Left colon (tissue), 2 donors: ENCODE measurements at regions not wholly inside any gene's neighbourhood (a gene's known extent, or its start where the extent isn't known, plus 50 kb on each side); places are given as distances from the start of the nearest gene placed in this dataset.

ENCODE experiments used
- ATAC-seq: fragments of 200-7000 bp; cut with Tn5 transposase; one replicate; pipeline ENCODE4 v1.9.1; 2020; ENCODE audit warnings: mild to moderate bottlenecking, moderate library complexity
- DNase-seq, 2 donors: peaks; one replicate each; pipeline ENCODE4 v3.0.0-alpha.2; 2020
- intact Hi-C, 2 donors: fragments of 100-400 bp; cut with DNase I in 1 of 2; cut with micrococcal nuclease in 1 of 2; formaldehyde crosslinking; loops; one replicate each; pipeline versions ENCODE4 v1.11.2 to v1.14.0; 2022; cut with DNase I, micrococcal nuclease
- donor health status: DM: no; HTN: no; CAD: no.
- donor health status: DM: yes; HTN: yes; CAD: no.

DNA sequence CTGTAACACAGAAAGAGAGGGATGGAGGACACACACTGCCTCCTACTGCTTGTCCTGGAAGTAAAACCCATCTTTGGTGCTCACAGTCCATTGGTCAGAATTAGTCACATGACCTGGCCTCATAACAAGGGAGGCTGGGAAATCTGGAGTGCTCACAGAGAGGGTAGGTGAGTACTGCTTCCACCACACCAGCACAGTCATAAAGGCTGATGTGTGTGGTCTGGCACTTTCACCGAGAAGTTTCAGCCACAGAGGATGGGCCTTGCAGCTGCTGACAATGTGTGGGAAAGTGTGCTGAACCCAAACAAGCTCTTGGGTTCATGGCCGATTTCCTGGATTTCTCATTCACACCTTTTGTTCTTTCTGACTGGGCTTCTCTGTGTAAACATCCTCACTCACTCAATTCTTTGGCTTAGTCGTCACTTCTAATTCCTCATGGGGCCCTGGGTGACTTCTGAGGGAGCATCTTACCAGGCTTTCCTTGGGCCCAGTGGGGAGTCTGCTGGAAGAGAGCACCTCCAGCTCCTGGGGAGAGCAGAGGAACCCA lies 100.7 kb downstream of the ASB7 start:
- DNase-seq: no peak
- intact Hi-C loops: no loop called here
- ATAC-seq: no peak

DNA sequence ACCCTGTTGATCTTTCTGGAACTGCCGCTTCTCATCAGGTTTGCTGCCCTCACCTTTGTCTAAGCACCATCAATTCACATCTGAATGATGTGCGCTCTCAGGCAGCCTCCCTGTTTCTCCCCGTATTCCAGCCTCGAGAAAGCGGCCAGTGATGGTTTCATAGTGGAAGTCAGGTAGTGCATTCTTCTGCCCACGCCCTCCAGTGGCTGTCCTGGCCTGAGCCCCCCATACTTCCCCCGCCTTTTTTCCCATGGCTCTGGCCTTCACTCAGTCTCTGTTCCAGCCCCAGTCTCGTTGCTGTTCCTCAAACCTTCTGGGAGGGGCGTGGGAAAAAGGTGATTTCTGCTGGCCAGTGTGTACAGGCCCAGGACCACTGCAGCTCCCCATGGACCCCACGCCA lies 101.3 kb downstream of the ASB7 start:
- ATAC-seq (no peak), DNase-seq (no peak)
- intact Hi-C loops: no loop called here

DNA sequence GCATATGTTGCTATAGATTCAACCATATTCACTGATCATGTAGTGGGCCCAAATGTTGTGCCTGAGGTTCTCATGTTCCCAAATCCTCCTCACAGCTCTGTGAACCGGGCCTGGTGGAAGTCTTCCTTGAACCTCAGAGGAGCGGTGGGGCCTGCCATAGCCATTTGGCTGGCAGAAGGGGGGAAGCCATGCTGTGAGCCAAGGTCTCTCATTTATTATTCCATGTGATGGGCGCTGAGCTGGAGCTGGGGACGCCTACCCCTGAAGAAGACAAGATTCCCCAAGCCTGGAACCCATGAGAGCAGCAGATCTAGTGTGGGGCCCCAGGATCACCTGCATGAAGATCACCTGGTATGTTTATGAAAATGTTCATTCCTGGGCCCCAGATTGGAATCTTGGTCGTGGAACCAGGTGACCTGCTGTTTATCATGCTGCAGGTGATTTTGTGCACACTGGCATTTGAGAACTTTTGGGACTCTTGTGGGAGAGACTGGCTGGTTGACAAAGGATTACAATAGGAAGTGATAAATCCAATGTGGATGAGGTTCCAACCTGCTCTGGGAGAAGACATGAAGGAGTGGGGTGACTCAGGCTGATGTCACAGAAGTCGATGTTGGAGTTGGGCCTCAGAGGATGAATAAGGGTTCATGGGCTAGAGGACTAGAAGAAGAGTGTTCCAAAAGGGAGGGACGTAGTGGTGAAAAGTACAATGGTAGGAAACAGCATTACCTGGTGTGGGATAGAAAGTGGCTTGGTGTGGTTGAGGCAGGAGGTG lies 102.1 kb downstream of the ASB7 start:
- DNase-seq: no peak
- ATAC-seq: no peak
- intact Hi-C loops: no loop called here

DNA sequence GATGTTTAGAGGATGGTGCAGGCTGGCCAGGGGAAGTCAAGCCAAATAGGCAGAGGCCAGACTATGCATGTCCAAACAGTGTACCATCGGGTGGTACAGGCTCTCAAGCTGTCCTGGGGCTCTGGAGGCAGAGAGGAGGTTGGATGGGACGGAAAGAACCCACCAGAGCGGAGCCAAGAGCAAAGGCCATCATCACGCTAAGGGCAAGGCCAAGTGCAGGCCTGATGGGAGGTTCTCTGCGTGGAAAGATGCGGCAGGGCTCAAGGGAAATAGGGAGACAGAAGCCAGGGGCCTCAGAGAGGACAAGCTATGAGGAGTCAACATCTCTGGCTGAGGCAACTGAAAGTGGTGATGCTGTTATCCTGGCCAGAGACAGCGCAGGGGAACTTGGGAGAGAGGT lies 102.7 kb downstream of the ASB7 start:
- DNase-seq: no peak
- intact Hi-C loops: no loop called here
- ATAC-seq: no peak

DNA sequence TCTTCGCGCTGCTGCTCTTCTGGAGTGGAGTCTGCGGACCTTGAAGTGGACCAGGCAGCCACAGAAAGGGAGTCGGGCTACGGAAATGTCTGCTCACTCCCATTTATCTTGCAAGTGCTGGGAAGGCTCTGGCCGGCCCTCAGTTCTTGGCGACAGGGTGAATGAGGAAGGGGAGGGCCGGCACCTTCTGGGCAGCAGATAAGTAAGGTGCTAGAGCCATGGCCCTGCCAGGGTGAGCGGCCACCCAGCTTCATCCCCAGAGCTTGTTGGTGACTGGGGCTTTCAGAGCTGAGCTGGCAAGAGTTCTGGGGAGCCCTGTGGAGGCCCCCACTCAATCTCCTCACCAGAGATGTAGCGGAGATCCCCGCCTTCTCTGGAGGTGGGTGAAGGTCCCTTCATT lies 103.5 kb downstream of the ASB7 start:
- ATAC-seq: no peak
- intact Hi-C loops: no loop called here
- no peak for DNase-seq

DNA sequence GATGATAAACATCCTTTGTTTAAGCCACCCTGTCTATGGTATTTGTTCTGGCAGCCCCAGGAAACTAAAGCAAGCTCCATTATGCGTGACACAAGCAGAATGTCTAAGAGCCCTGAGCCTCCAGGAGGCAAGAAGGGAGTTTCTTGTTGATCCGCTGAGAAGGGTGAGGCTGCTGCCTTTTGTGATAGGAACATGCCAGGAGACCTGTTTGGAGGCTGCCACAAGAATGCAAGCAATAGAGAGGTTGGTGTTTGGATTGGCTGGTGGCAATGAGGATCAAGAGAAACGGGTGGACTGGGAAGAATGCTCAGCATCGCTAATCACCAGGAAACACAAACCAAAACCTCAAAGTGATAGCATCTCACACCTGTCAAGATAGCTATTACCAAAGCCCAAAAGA lies 104.8 kb downstream of the ASB7 start:
- intact Hi-C loops: no loop called here
- DNase-seq: no peak
- no peak for ATAC-seq

DNA sequence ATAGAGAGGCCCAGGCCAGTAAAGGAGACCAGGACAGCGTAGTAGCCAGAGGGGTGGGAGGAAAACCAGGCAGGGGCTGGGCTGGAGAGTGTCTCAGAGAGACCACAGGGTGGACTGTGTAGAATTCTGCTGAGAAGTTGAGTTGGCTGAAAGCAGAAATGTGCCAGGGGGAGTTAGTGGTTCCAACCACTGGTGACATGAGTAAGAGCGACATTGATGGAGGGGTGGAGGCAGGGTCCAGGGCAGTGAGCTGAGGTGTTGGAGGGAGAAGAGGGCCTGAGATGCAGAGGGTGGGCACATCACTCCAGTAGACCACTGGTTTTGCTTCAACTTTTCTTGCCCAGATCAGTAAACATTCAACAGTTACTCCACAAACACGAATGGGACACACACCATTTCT lies 106.5 kb downstream of the ASB7 start:
- intact Hi-C loops: no loop called here
- no peak for ATAC-seq

DNA sequence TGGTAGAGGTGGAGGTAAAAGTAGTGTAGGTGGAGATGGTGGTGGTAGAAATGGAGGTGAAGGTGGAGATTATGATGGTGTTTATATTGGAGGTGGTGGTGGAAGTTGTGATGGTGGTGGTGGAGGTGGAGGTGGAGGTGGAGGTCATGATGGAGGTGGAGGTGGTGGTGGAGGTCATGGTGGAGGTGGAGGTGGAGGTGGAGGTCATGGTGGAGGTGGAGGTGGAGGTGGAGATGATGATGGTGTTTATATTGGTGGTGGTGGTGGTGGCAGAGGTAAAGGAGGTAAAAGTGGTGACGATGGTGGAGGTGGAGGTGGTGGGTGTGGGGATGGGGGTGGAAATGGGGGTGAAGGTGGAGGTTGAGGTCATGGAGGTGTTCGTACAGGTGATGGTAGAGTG lies 107.8 kb downstream of the ASB7 start:
- no peak for ATAC-seq
- intact Hi-C loops: no loop called here
- no peak for DNase-seq

More for the DNA sequence above, 106.5 kb downstream of the ASB7 start:
- no peak for DNase-seq

DNA sequence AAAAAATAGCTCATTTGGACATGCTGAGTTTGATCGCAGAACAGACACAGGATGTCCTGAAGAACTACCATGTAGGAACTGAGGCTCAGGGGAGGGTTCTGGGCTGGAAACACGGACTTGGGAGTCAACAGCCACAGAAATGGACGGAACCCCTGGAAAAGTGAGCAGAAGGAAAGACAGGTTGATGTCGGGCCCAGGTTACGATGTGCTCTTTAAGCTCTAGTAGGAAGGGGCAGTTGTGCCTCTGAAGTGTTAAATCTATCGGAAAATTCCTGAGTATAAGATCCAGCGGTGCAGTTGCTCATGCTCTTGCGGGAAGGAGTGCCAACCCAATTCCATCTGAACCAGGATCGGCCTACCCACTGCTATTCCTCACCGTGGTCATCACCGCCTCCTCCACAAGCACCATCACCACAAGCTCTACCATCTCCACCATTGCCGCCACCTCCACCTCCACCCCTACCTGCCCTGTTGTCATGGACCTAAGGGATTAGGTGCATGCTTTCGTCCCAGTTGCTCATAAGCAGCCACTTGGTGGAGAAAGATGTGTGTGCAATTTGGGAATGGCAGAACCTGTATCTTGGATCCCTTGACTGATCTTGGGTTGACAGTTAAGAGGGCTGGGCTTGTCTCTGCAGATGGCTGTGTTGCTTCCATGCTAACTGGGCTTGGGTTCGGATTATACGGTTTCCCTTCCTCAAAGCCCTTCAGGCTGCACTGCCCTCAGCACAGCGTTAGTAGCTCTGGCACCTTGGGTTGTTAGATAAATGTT lies 108.5 kb downstream of the ASB7 start:
- ATAC-seq: no peak
- intact Hi-C loops: no loop called here
- DNase-seq: no peak

DNA sequence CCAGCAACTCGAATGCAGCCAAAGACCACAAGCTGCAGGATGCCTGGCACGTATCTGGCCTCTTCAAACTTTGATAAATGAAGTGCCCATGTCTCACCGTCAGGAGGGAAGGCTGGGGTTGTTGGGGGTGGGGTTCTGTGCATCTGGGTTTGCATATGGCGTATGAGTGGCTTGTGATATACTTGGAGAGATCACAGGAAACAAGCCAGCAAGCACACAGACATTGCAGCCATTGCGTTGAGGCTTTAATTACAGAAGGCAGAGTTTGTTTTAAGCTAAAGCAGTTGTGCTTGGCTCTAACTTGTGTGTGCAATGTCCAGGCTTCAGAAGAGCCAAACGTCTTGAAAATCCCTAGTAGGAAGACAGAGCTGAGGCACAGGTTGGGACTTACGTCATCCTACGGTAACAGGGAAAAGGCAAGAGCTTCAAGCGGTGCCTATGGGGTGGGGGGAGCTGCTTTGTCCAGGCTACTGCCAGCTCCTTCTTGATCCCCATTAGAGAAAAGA lies 109.2 kb downstream of the ASB7 start:
- intact Hi-C loops: no loop called here
- DNase-seq (no peak), ATAC-seq (no peak)

DNA sequence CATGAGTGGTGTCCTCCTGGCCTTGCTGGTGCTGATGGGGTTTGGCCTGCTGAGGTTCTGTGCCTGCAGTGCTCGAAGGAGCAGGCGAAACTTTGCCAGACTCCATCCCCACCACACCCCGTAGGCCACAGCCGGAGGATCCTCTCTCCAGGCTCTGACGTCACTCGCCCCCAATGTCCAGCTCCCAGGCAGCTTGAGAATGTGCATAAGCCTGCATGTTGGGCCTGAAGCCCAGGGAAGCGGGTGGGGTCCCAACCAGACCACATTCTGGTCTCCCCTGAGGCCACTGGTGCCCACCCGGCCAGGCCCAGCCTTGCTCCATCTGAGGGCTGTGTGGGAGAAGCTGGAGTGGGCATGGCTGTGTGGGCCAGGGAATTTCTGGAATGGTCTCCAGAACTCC lies 109.8 kb downstream of the ASB7 start:
- DNase-seq (peak in 1 of 2 donors; percentile 30), ATAC-seq (no peak)
- intact Hi-C loops: no loop called here

DNA sequence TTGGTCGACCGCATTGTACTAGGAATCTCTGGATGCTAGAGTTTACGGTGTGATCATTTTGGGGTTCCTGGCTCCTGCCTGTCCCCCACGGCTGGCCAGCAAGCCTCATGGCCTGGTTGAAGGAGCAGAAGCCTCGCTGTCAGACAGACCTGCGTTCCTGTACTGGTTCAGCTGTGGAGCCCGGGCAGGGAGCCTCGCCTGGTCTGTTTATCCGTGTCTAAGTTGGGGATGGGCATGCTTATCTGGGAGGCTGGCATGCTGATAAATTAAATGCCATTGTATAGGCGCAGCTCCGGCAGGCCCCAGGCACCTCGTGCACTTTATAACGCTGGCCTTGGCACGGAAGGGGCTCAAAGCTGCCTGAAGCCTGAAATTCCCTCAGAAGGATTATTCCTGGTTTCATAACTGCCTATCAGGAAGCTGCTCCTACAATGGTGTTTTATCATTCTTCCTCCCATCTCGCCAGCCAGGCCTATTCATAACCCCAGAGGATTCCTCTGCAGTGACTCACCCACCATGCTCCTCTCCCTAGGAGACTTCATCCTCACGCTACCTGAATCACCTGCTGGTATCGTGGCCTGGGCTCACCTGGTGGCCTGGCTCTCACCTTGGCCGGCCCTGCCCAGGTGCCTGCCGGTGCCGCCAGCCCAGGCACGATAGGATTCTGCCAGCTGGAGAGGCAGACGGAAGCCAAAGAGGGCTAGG lies 110.9 kb downstream of the ASB7 start:
- peak in 1 of 2 donors; percentile 42 for DNase-seq
- no peak for ATAC-seq
- intact Hi-C loops: no loop called here

DNA sequence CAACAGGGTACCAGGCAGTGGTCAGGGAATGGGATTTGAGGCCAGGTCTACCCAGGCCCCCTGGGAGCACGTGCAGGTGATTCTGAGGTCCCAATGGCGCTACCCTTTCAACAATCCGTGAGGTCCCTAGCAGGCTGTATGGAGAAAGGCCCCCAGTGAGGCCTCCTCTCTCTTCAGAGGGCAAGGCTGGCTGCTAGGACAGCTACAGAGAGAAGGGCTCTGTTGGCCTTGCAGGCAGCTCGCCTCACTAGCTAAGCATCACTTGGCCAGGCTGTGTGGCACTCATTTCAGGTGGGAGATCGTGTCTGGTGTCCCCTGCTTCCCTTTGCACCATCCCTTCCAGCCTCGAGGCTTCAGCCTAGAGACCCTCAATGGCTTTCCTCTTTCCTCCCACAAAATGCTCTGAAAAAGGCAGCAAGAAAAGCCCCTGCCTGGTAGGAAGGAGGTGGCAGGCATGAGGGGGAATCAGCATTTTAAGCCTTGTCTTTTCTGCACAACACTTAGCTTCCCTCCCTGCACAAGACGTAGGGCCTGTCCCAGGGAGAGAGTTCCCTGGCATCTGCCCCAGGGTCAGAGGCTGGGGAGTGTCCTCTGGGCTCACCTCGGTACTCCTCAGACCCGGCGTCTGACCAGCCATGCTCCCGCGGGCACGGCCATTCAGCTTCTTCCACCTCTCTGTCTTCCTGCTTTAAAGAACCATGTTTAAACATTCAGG lies 111.8 kb downstream of the ASB7 start:
- ATAC-seq: no peak
- intact Hi-C loops: no loop called here
- no peak for DNase-seq

DNA sequence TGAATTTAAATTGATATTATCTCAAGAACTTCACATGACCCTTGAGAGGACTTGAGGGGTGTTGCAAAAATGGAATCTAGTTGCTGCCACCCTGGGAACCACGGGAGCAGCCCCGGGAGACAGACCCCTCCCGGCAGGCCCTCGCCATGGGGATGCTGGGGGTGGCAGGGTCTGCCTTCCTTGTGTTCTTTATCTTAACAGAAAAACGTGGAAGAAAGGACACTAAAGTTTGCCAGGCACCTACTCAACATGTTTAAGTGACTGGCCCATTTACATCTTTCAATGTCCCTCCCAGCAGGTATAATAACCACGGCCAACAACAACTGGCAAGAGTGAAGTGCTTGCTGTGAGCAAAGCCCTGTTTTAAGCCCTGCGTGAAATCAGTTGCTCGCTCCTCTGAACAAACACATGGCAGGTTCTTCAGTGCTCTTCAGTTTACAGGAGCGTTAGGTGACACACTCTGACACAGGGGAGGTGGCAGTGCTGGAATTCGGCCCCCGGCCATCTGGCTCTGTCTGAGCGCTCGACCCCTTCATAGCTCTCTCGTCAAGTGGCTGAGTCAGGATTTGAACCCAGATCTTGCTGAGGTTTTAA lies 112.5 kb downstream of the ASB7 start:
- intact Hi-C loops: no loop called here
- no peak for ATAC-seq
- DNase-seq: no peak

DNA sequence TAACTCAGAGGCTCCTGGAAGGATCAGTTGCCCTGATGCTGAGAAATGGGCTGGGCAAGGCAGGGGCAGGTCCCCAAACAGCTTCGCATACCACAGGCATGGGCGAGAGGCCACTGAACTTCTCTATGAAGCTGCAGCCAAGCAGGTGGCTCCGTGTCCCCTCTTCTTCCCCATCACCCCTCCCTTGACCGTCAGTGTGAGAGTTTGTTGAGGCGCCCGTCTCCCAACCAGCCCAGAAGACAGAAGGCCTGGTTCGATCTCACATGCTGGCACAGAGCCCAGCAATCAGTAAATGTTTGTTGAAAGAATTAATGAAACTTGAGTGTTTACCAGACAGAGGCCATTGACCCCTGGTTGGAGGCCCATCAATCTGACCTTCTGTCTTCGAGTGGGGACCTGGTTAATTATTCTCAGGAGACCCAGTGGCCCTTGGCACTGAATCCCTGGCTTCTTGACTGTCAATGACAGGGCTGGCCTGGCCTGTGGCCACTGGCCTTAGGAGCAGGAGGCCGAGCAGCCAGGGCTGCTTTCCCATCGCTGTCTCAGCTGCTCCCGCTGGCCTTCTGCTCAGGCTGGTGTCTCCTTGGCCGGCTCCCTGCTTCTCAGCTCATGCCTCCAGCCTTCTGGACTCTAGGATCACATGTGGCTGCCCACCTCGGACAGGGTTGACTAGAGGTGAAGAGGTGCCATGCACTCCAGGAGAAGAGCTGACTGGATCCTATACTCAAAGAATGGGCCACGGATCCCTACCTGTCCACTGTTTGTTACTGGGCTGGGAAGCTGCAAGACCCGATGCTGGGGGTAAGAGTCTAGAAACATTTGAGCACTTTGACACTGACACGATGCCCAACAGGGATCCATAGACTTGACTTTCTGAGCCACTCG lies 113.4 kb downstream of the ASB7 start:
- ATAC-seq (no peak), DNase-seq (peak in 1 of 2 donors; percentile 26)
- intact Hi-C loops: no loop called here

DNA sequence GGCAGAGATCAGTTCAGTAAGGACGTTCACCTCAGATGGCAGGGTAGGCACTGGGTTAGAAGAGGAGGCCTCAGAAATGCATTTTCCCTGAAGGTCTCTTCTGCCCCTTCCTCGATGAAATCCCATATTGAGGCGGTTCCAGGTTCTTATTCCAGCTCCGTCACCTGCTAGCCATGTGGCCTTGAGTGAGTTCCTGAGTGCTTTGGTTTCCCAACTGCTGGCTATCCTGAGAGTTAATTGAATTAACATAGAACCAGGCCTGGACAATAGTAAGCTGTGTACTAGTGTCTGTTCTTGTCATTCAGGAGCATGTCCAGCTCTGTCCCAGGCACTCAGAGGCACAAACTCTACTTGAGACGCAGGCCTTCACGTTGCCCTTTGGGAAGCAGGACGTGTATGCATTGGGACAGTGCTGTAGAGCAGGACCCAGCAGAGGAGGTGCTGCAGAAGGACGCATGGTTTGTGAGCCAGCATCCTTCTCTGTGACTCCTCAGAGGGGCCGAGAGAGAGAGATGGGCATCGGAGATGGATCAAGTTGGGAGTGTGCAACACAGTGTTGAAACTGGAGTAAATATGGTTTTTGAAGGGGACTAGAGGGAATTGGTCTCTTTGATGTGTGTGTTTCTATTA lies 114.2 kb downstream of the ASB7 start:
- intact Hi-C loops: no loop called here
- ATAC-seq (no peak), DNase-seq (no peak)

DNA sequence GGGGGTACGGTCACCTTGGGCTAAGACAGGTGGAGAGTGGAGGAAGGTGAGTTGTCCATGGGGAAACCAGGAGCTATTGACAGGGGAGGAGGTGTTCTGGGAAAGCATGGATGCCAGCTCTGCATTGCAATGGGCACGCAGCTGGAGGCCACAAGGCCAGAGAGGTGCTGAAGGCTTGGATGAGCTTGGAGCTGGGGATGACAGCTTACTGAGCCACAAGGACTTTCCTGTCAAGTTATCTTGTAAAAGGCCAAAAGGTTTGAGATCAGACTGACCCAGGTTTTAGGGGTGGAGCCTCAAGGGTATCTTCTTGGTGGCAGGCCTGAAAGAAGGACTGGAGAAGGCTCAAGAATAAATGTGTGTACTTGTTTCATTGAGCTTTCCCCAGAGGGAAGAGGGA lies 115.2 kb downstream of the ASB7 start:
- no peak for ATAC-seq
- intact Hi-C loops: no loop called here
- no peak for DNase-seq
